Activated CD4-positive, CD25-positive, alpha-beta regulatory T cell treated with anti-CD3 and anti-CD28 coated beads, Interleukin-2, amount 50 U/mL, for 16 hours (primary cell): ENCODE measurements at regions not wholly inside any gene's neighbourhood (a gene's known extent, or its start where the extent isn't known, plus 50 kb on each side); places are given as distances from the start of the nearest gene placed in this dataset.

Experiments used
- DNase-seq: peaks from one replicate; pipeline ENCODE4 v3.0.0-alpha.2; 2020; ENCODE audit warnings: low read depth, low spot score

DNA sequence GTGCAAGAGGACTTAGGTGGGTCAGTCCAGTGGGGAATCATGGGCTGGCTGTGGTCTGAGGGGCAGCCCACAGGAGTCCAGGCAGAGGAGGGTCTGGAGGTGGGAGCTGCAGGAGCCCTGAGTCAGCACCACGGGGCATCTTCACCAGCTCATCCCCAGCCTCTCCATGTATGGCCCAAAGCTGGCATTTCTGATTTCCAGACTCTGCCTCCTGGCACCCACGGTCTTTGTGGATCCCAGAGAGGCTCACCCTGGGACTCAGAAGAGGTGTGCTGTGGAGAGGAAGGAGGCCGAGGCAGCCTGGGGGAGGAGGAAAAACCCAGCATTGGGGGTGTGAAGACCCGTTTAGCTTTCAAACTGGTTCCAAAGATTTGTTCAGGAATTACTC, 64.5 kb upstream of the KLF13 start:
- DNase-seq, result no peak

DNA sequence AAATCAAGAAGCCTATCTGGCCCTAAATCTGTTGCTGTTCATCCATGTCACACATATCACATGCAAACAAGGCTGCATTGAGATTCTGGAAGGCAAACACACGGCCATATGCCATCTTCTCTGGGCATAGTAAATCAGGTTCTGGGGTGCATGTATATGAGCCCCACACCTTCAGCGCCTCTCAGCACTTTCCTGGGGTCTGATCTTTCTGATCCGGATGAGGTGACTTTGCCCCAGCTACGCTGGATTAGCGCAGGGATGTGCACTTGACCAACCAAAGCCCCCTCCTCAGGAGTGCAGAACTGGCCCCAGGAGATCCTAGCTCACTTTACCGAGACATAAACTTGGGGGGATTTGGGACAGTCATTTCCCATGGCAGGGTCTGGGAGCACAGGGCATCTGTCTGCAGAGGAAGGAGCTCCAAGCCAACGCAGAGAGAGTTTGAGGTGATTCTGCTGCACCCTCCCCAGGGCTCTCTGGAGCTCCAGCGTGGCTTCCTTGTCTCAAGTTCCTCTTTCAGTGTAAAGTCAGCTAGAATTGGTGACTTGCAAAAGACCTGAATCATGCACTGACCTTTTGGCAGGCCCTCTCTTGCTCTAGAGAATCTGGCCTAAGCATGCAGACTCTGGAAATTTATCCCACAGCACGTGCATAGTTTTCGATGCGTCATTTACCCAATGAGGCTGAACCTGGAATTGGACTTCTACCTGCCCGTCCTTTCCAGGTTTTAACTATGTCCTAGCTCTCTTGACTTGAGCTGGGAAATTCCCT, 63.5 kb upstream of the KLF13 start:
- no peak for DNase-seq

- DNase-seq, result peak; percentile 44
These were observed 62.7 kb upstream of the KLF13 start for GRCh38 chr15:31263751-31264558.

GRCh38 chr15:31264559-31265089, 62.0 kb upstream of the KLF13 start:
- no peak for DNase-seq

- no peak for DNase-seq
These were observed 61.4 kb upstream of the KLF13 start for GRCh38 chr15:31265090-31265870.

DNA sequence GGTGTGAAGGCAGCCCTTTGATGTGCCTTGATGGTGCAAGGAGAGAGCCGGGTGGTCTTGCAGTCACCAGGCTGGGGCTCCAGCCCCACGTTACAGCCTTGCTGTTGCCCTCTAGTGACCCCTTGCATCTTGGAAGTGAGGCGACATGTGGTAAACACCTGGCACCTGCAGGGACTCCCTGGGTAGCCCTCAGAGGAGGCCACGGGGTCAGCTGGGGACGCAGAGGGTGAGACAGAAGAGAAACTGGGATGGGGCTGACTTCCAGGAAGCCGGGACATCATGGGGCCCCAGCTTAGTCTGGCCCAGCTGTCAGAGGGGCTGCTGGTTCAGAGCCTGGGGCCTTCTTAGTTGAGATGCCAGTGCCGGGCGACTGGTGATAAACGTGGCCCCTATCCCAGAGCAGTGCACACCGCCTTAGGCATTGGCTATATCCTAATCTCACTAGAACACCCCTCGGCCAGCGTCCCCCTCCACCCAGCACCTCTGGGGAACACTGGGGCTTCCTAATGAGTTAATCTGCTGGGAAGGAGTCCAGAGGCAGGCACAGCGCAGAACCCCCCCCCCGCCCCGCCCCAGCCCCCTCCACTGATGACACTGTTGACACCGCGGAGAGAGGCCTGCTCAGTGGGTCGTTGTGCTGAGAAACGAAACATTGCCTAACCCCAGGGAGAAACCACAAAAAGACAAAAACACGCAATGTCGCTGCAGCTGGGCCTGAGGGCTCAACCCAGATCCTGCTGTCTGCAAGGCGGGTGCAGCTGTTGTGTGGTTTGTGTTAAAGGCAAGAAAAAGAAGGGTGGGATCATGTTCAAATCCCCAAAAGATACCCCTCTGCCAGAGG, 60.5 kb upstream of the KLF13 start:
- DNase-seq, result peak; percentile 40

- DNase-seq, result no peak
These were observed 59.9 kb upstream of the KLF13 start for GRCh38 chr15:31266712-31267111.

- DNase-seq, result no peak
These were observed 59.2 kb upstream of the KLF13 start for GRCh38 chr15:31267161-31268107.

DNA sequence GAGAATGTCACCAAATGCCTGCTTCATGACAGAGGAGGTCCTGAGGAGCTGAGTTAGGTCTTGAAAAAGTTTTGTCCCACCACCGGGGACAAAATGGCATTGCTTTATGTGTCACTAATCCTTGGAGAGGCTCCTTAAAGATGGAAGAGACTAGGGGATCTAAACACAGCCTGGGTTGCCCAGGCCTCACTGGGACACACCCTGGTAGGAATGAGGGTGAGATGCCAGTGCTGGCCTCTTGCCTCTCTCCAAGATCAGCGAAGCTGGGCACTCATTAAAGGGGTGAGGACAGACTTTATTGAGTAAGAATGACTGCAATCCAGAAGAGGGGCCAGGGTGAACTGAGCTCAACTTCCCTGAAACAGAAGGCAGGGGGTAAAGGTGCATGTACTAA, 58.5 kb upstream of the KLF13 start:
- DNase-seq, result no peak

GRCh38 chr15:31268911-31269784, 57.5 kb upstream of the KLF13 start:
- DNase-seq, result no peak

GRCh38 chr15:31269816-31270575, 56.6 kb upstream of the KLF13 start:
- DNase-seq, result no peak

DNA sequence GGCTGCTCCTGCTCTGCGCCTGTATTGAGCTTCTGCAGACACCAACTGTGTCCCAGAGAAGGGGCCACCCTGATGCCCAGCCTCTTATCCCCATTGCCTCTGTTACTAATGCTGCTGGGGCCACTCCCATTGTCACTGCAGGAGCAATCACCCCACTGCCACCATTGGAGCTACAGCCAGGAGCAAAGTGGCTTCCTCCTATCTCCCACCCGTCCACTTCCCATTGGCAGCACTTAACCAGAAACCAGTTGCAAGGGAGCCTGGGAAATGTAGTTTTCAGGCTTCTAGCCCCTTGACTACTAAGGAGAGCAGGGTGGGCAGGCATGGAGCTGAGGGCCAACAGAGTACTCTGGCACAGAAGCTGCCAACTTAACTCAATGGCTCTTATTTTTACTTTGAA, 55.9 kb upstream of the KLF13 start:
- no peak for DNase-seq

GRCh38 chr15:31271224-31271635, 55.4 kb upstream of the KLF13 start:
- DNase-seq, result no peak

GRCh38 chr15:31271711-31272557, 54.7 kb upstream of the KLF13 start:
- no peak for DNase-seq

DNA sequence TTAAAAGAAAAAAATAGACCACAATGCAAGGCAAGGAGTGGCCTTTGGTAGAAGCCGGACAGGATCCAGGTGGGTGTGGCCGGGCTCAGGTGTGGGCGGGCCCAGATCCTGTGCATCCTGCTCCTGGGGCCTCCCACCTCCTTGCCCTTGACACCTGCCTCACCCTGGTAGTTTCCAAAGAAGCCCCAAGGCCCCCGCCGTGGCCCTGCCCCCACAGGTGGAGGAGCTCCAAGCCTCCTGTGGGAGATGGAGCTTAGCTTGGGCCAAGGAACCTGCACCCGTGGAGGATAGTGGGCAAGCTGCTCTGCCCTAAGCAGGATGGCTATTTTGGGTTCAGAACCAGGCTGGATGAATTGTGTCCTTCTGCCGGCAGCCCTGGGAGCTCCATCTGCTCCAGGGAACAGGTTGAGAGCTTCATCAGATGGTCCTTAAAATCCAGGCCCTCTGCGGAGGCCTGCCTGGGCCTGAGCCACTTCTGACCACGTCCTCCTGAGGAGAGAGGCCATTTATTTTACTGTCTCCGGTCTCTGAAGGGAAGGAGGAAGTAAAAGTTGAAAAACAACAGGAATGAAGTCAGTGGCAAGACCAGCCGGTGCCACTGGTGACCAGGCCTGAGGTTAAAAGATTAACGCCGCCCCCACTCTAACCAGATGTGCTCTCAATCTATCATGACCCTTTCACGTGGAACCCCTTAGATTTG, 53.9 kb upstream of the KLF13 start:
- DNase-seq, result no peak

DNA sequence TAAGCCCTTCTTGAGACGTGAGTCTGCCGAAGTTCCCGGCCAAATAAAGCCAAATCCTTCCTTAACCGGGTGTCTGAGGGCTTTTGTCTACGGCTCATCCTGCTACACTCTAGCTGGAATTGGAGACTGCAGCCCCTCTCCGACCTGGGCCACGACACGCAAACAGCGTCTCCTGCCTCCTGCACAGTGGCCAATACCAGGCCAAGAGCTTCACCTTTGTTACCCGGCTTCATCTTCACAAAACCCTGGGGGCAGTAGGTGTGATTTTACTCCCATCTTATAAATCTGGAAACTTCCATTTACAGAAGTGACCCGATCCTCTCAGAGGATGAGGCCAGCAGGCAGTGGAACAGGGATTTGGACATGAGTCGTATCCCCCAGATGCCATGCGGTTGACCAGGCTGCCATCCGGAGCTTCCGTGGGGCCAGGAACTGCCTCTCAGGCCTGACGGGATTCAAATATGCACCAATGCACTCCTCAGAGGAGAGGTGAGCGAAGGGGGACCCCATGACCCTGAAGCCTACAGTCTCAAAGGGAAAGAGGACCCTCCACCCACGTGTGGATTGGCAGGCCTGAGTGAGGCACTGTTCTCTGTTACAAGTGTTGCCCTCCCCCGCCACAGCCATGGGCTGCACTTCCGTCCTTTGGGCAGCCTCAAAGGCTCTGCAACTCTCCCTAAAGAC, 53.2 kb upstream of the KLF13 start:
- DNase-seq, result no peak
